Ovary (tissue), 7 donors: ENCODE measurements at regions not wholly inside any gene's neighbourhood (a gene's known extent, or its start where the extent isn't known, plus 50 kb on each side); places are given as distances from the start of the nearest gene placed in this dataset.

Source experiments
- DNase-seq, 5 donors: peaks; one replicate each; pipeline ENCODE4 v3.0.0-alpha.2; 2019 to 2020
- H3K27ac ChIP-seq, 2 donors: fragments of 200-600 bp; one replicate each; pipeline versions ENCODE4 v1.5.1 to v1.8.0; 2019 to 2022
- H3K27me3 ChIP-seq: fragments of 200-600 bp; one replicate; pipeline ENCODE4 v1.8.0; 2022
- H3K36me3 ChIP-seq: fragments of 200-600 bp; sonication (generic); one replicate; pipeline ENCODE4 v1.5.1; 2019
- H3K4me1 ChIP-seq: one replicate; pipeline ENCODE4 v1.8.1; 2013; ENCODE audit warnings: mild to moderate bottlenecking, moderate library complexity; ENCODE audit not compliant: insufficient read depth
- H3K4me3 ChIP-seq: fragments of 200-600 bp; sonication (generic); one replicate; pipeline ENCODE4 v1.5.1; 2017
- H3K9me3 ChIP-seq, 2 donors: fragments of 200-600 bp in 1 of 2; sonication (generic) in 1 of 2; one replicate each; pipeline versions ENCODE4 v1.5.1 to v1.8.1; 2013 to 2019; ENCODE audit warnings: mild to moderate bottlenecking in 1 of 2, moderate library complexity in 1 of 2
- CTCF ChIP-seq, 3 donors: fragments of 450-650 bp in 2 of 3; fragments of 200-600 bp in 1 of 3; IDR thresholded peaks; one replicate each; pipeline versions ENCODE4 v1.5.1 to v1.8.0; 2016 to 2022; ENCODE audit warnings: antibody characterized with exemption in 3 of 3, mild to moderate bottlenecking in 1 of 3
- EP300 ChIP-seq: sonication (generic); formaldehyde crosslinking; IDR thresholded peaks from one replicate; pipeline ENCODE4 v1.6.1; 2017; ENCODE audit warnings: antibody characterized with exemption
- POLR2A ChIP-seq: fragments of 450-650 bp; IDR thresholded peaks from one replicate; pipeline ENCODE4 v1.6.1; 2017; ENCODE audit warnings: antibody characterized with exemption, mild to moderate bottlenecking, moderate library complexity
- WGBS, 3 donors: extraction: QIAGEN DNeasy Blood & Tissue Kit in 1 of 3; methylation state at CpG; one replicate each; pipeline versions ENCODE4 v1.1.5 to v1.1.7; 2013 to 2017; 5-methylcytosine and 5-hydroxymethylcytosine counted together
- intact Hi-C, 4 donors: fragments of 100-400 bp; cut with DNase I; formaldehyde crosslinking; loops; one replicate each; pipeline versions ENCODE4 v1.11.0 to v1.15.1; 2022 to 2023
- donor health status: DM: no; HTN: no; CAD: no; lungs with moderate emphysema.
- donor health status: DM: no; HTN: no; CAD: no.
- donor health status: Bipolar disorder and iron deficiency.
- donor health status: DM: no; HTN: no; CAD: no.
- donor health status: DM: yes; HTN: yes; CAD: no.

- Histone ChIP-seq H3K4me1 (no peaks in the 10 kb centered on the region), H3K9me3 (no peaks in the 10 kb centered on the region), H3K4me3 (no peak overlapping the region), H3K36me3 (no peaks in the 10 kb centered on the region), H3K27me3 (no peaks in the 10 kb centered on the region), H3K27ac (no peak overlapping the region)
- intact Hi-C loops = no loop called here
- 62 to 67% (median 64%) methylated on average over 4 of the region's 4 CpGs for WGBS, 3 donors
- no peak for DNase-seq
- no peak for TF ChIP-seq EP300
- no peak for TF ChIP-seq POLR2A
- TF ChIP-seq CTCF (IDR thresholded peaks at IDR 0.05) = no peak
These were observed 77.1 kb upstream of the HS3ST3A1 start for GRCh38 chr17:13678841-13679240.

GRCh38 chr17:13688716-13689115, 87.0 kb upstream of the HS3ST3A1 start:
- Histone ChIP-seq H3K9me3 (no peaks in the 10 kb centered on the region), H3K27ac (no peak overlapping the region), H3K4me1 (no peaks in the 10 kb centered on the region), H3K4me3 (no peak overlapping the region), H3K27me3 (no peaks in the 10 kb centered on the region), H3K36me3 (no peaks in the 10 kb centered on the region)
- intact Hi-C loops = no loop called here
- TF ChIP-seq CTCF (IDR thresholded peaks at IDR 0.05) (no peak), EP300 (no peak), POLR2A (no peak)
- DNase-seq = no peak
- 82 to 85% (median 84%) methylated on average over 3 of the region's 3 CpGs for WGBS, 3 donors

GRCh38 chr17:13690806-13691205, 89.1 kb upstream of the HS3ST3A1 start:
- WGBS, 3 donors = 88 to 96% (median 93%) methylated on average over 1 of the region's 1 CpG

DNA sequence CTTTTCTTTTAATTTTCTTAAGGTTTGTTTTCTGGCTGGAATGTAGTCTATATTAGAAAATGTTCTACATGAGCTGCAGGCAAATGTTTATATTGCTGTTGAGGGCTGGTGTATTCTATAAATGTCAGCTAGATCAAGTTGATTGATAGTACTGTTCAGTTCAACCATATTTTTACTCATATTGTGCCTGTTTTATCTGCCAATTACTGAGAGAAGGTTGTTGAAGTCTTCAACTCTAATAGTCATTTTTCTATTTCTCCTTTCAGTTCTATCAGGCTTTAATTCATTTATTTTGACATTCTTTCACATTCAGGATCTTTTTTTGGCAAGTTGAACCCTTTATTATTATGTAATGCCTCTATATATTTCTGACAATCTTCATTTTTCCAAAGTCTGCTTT, 93.2 kb upstream of the HS3ST3A1 start:
- TF ChIP-seq CTCF (IDR thresholded peaks at IDR 0.05) (no peak), EP300 (no peak), POLR2A (no peak)

More at GRCh38 chr17:13690806-13691205, 89.1 kb upstream of the HS3ST3A1 start:
- Histone ChIP-seq H3K4me1 (no peaks in the 10 kb centered on the region), H3K27me3 (no peaks in the 10 kb centered on the region), H3K27ac (no peak overlapping the region), H3K36me3 (no peaks in the 10 kb centered on the region), H3K4me3 (no peak overlapping the region), H3K9me3 (no peaks in the 10 kb centered on the region)
- no peak for TF ChIP-seq POLR2A
- intact Hi-C loops = no loop called here
- DNase-seq = no peak

DNA sequence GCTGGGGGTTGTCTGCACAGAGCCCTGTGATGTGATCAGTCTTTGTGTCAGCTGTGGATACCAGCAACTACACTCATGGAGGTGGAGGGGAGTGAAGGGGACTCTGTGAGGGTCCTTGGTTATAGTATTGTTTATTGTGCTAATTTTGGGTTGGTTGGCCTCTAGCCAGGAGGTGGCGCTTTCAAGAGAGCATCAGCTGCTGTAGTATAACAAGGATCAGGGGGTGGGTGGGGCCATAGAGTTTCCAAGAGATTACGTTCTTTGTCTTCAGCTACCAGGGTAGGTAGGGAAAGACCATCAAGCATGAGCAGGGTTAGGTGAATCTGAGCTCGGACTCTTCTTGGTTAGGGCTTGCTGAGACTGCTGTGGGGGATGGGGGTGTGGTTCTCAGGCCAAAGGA, 97.1 kb upstream of the HS3ST3A1 start:
- Histone ChIP-seq H3K4me1 (no peaks in the 10 kb centered on the region), H3K27me3 (no peaks in the 10 kb centered on the region), H3K4me3 (no peak overlapping the region), H3K36me3 (no peaks in the 10 kb centered on the region), H3K27ac (no peak overlapping the region), H3K9me3 (no peaks in the 10 kb centered on the region)
- TF ChIP-seq CTCF (IDR thresholded peaks at IDR 0.05) = no peak
- TF ChIP-seq EP300 = no peak
- TF ChIP-seq POLR2A = no peak
- WGBS, 3 donors = 86 to 94% (median 92%) methylated on average over 3 of the region's 3 CpGs
- no peak for DNase-seq
- intact Hi-C loops = no loop called here

More for the DNA sequence above, 93.2 kb upstream of the HS3ST3A1 start:
- DNase-seq = no peak
- Histone ChIP-seq H3K9me3 (no peaks in the 10 kb centered on the region), H3K27me3 (no peaks in the 10 kb centered on the region), H3K36me3 (no peaks in the 10 kb centered on the region), H3K4me3 (no peak overlapping the region), H3K27ac (no peak overlapping the region), H3K4me1 (no peaks in the 10 kb centered on the region)
- intact Hi-C loops = no loop called here
